PC-9 (cell line): ENCODE measurements at regions not wholly inside any gene's neighbourhood (a gene's known extent, or its start where the extent isn't known, plus 50 kb on each side); places are given as distances from the start of the nearest gene placed in this dataset.

ENCODE experiments used
- BruUV-seq: library from RNA; stranded (reverse); fragments of 400-500 nt; replicated peaks from 2 replicates; lab custom pipeline; 2021; lab: Mats Ljungman, UMichigan
- CTCF ChIA-PET: fragments of 300-600 bp; sonication (Branson Sonifier 250); formaldehyde crosslinking; loops from one replicate; lab custom pipeline; 2022; ENCODE audit warnings: antibody characterized with exemption; lab: Charles Lee
- POLR2A ChIA-PET: fragments of 300-600 bp; sonication (Branson Sonifier 250); formaldehyde crosslinking; loops from one replicate; lab custom pipeline; 2022; ENCODE audit warnings: antibody characterized with exemption; ENCODE audit not compliant: unreplicated experiment; lab: Charles Lee
- DNase-seq, 2 experiments: peaks; one replicate each; pipeline versions ENCODE4 v3.0.0 to v3.0.0-alpha.2; 2015 to 2022; ENCODE audit warnings: mixed read lengths in 1 of 2
- H2AFZ ChIP-seq: fragments of 200-600 bp; sonication (generic); 2 replicates; pipeline ENCODE4 v1.8.1; 2017; ENCODE audit warnings: antibody characterized with exemption
- H3F3A ChIP-seq: fragments of 200-600 bp; sonication (generic); 2 replicates; pipeline ENCODE4 v1.8.1; 2017; ENCODE audit warnings: antibody characterized with exemption, mild to moderate bottlenecking, low read depth; ENCODE audit not compliant: insufficient read depth
- H3K27ac ChIP-seq: fragments of 200-600 bp; sonication (generic); 2 replicates; pipeline ENCODE4 v1.6.1; 2016; ENCODE audit warnings: mixed run types
- H3K27me3 ChIP-seq: fragments of 200-600 bp; sonication (generic); 2 replicates; pipeline ENCODE4 v1.6.1; 2016; ENCODE audit warnings: low read depth, mixed run types; ENCODE audit not compliant: insufficient read depth
- H3K36me3 ChIP-seq: fragments of 200-600 bp; sonication (generic); 2 replicates; pipeline ENCODE4 v1.6.1; 2016; ENCODE audit warnings: low read depth, mixed run types
- H3K4me1 ChIP-seq: fragments of 200-600 bp; sonication (generic); replicated peaks from 2 replicates; pipeline ENCODE4 v1.6.1; 2016; ENCODE audit warnings: mixed run types; ENCODE audit not compliant: insufficient read depth
- H3K4me2 ChIP-seq: fragments of 200-600 bp; sonication (generic); 2 replicates; pipeline ENCODE4 v1.6.1; 2017; ENCODE audit warnings: mixed run types
- H3K4me3 ChIP-seq: fragments of 200-600 bp; sonication (generic); 2 replicates; pipeline ENCODE4 v1.6.1; 2016; ENCODE audit warnings: mixed run types
- H3K79me2 ChIP-seq: fragments of 200-600 bp; sonication (generic); 2 replicates; pipeline ENCODE4 v1.6.1; 2017; ENCODE audit warnings: low read depth, mixed run types
- H3K9me2 ChIP-seq: fragments of 200-600 bp; sonication (generic); 2 replicates; pipeline ENCODE4 v1.8.1; 2017; ENCODE audit warnings: mild to moderate bottlenecking; ENCODE audit not compliant: insufficient read depth
- H3K9me3 ChIP-seq: fragments of 200-600 bp; sonication (generic); 2 replicates; pipeline ENCODE4 v1.8.1; 2016; ENCODE audit warnings: low read depth; ENCODE audit not compliant: insufficient read depth
- H4K20me1 ChIP-seq: fragments of 200-600 bp; sonication (generic); 2 replicates; pipeline ENCODE4 v1.8.1; 2017; ENCODE audit not compliant: insufficient read depth
- CTCF ChIP-seq: fragments of 200-600 bp; sonication (generic); conservative IDR thresholded peaks from 2 replicates; pipeline ENCODE4 v1.6.1; 2017; ENCODE audit warnings: mixed run types, antibody characterized with exemption, mild to moderate bottlenecking, moderate library complexity
- EZH2 ChIP-seq: fragments of 200-600 bp; sonication (generic); IDR thresholded peaks from 2 replicates; pipeline ENCODE4 v1.8.0; 2017; ENCODE audit warnings: antibody characterized with exemption, low read depth
- intact Hi-C: fragments of 100-400 bp; cut with micrococcal nuclease; formaldehyde crosslinking; loops from one replicate; pipeline ENCODE4 v1.10.0; 2022; ENCODE audit not compliant: unreplicated experiment

- no peak overlapping the region for H3K4me3 ChIP-seq
- ChIA-PET POLR2A (no interaction called here), CTCF (no interaction called here)
- H3K9me3 ChIP-seq, result no peaks in the 10 kb centered on the region
- H3K4me2 ChIP-seq, result no peak overlapping the region
- no peaks in the 10 kb centered on the region for H3K79me2 ChIP-seq
- no TSS peak for BruUV-seq
- H3K4me1 ChIP-seq, result no peaks in the 10 kb centered on the region
- no peaks in the 10 kb centered on the region for H3K36me3 ChIP-seq
- no peaks in the 10 kb centered on the region for H3K27me3 ChIP-seq
- H3K9me2 ChIP-seq, result 0 out of 2 replicates have a peak, but pooled peaks cover 3% of the 10 kb centered on the region
- no peaks in the 10 kb centered on the region for H4K20me1 ChIP-seq
- H3K27ac ChIP-seq, result no peak overlapping the region
- no peak overlapping the region for H2AFZ ChIP-seq
- no peak for DNase-seq
- intact Hi-C loops, result no loop called here
- no peak for TF ChIP-seq EZH2
- no peak for TF ChIP-seq CTCF
- no peaks in the 10 kb centered on the region for H3F3A ChIP-seq
These were observed 1055.9 kb downstream of the NR2F1-AS1 start for GRCh38 chr5:92525131-92525530.

- Histone ChIP-seq H2AFZ (no peak overlapping the region), H3K36me3 (no peaks in the 10 kb centered on the region), H3K79me2 (no peaks in the 10 kb centered on the region), H3K27ac (no peak overlapping the region), H3K4me1 (no peaks in the 10 kb centered on the region), H3K4me2 (no peak overlapping the region), H3K9me2 (0 out of 2 replicates have a peak, but pooled peaks cover 3% of the 10 kb centered on the region), H3K9me3 (peaks cover 11% of the 10 kb centered on the region; the same call in 1 of the 2 replicates), H3K4me3 (no peak overlapping the region), H3F3A (no peaks in the 10 kb centered on the region), H4K20me1 (no peaks in the 10 kb centered on the region), H3K27me3 (no peaks in the 10 kb centered on the region)
- CTCF ChIA-PET, result no interaction called here
- no peak for DNase-seq
- TF ChIP-seq CTCF (no peak), EZH2 (no peak)
- POLR2A ChIA-PET, result no interaction called here
- intact Hi-C loops, result no loop called here
- no TSS peak for BruUV-seq
These were observed 1061.0 kb downstream of the NR2F1-AS1 start for GRCh38 chr5:92519811-92520632.

- TF ChIP-seq EZH2 (no peak), CTCF (peak; percentile 63)
- BruUV-seq, result no TSS peak
- Histone ChIP-seq H3K9me2 (0 out of 2 replicates have a peak, but pooled peaks cover 3% of the 10 kb centered on the region), H3K27me3 (no peaks in the 10 kb centered on the region), H4K20me1 (no peaks in the 10 kb centered on the region), H3F3A (no peaks in the 10 kb centered on the region), H3K9me3 (peaks cover 24% of the 10 kb centered on the region), H3K4me1 (no peaks in the 10 kb centered on the region), H3K4me2 (no peak overlapping the region), H3K4me3 (no peak overlapping the region), H3K79me2 (no peaks in the 10 kb centered on the region), H2AFZ (no peak overlapping the region), H3K27ac (no peak overlapping the region), H3K36me3 (no peaks in the 10 kb centered on the region)
- intact Hi-C loops, result no loop called here
- POLR2A ChIA-PET, result interaction anchor here (0.6 kb wide), 1 partner anchor 1045 kb away, joined by 5 read pairs; no protein-coding TSS in a partner anchor
- CTCF ChIA-PET, result no interaction called here
- DNase-seq, result no peak
These were observed 1062.6 kb downstream of the NR2F1-AS1 start for GRCh38 chr5:92518318-92518904.
